Activated CD8-positive, alpha-beta memory T cell treated with anti-CD3 and anti-CD28 coated beads, Interleukin-2, amount 10 ng/mL, durations not matched to agents 7 days and 5 days (primary cell): ENCODE measurements at regions not wholly inside any gene's neighbourhood (a gene's known extent, or its start where the extent isn't known, plus 50 kb on each side); places are given as distances from the start of the nearest gene placed in this dataset.

Experiments
- ATAC-seq: fragments of 150-1000 bp; cut with Tn5 transposase; one replicate; pipeline ENCODE4 v1.10.0; 2021; ENCODE audit warnings: moderate library complexity
- CTCF ChIA-PET: fragments of 350-600 bp; sonication (Branson Sonifier 250); formaldehyde crosslinking; loops from one replicate; lab custom pipeline; 2021; ENCODE audit warnings: antibody characterized with exemption; lab: Charles Lee
- DNase-seq: peaks from one replicate; pipeline ENCODE4 v3.0.0-alpha.2; 2020
- H3K27ac Mint-ChIP-seq: one replicate; pipeline ENCODE4 v1.8.0; 2021; ENCODE audit warnings: mild to moderate bottlenecking, mixed read lengths
- H3K27me3 Mint-ChIP-seq: one replicate; pipeline ENCODE4 v1.8.0; 2021; ENCODE audit warnings: mixed read lengths
- H3K36me3 Mint-ChIP-seq: one replicate; pipeline ENCODE4 v1.8.0; 2021; ENCODE audit warnings: mild to moderate bottlenecking, mixed read lengths
- H3K4me1 Mint-ChIP-seq: one replicate; pipeline ENCODE4 v1.8.0; 2021; ENCODE audit warnings: mixed read lengths
- H3K4me3 Mint-ChIP-seq: one replicate; pipeline ENCODE4 v1.8.0; 2021; ENCODE audit warnings: mild to moderate bottlenecking, moderate library complexity, mixed read lengths
- H3K9me3 Mint-ChIP-seq: one replicate; pipeline ENCODE4 v1.8.0; 2022; ENCODE audit warnings: low read depth, mixed read lengths

DNA sequence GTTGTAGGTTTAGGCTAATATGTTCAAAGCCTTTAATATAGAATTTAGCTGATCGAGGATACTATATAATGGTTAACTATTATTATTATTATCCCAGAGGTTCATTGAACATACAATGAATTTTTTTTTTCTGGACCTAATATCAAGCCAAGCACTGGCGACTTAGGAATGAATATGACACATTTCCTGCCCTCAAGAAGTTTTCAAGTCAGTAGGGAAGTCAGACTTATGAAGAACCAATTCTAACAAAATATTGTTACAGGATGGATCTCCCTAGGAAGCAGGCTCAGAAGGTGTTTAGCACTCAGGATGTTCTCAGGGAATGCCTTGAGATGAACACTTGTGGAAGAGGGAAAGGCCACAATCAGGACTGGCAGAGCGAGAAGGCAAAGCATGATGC, 211.8 kb upstream of the FGGY start:
- ATAC-seq (no peak), DNase-seq (no peak)
- Mint-ChIP-seq H3K36me3 (peaks cover 1% of the 10 kb centered on the region), H3K4me3 (no peak overlapping the region), H3K4me1 (peaks cover 10% of the 10 kb centered on the region), H3K9me3 (no peaks in the 10 kb centered on the region), H3K27me3 (no peaks in the 10 kb centered on the region), H3K27ac (no peak overlapping the region)
- CTCF ChIA-PET: no interaction called here

GRCh38 chr1:59089036-59089798, 207.7 kb upstream of the FGGY start:
- Mint-ChIP-seq H3K27ac (no peak overlapping the region), H3K36me3 (peaks cover 1% of the 10 kb centered on the region), H3K4me3 (no peak overlapping the region), H3K27me3 (peaks cover 3% of the 10 kb centered on the region), H3K4me1 (peaks cover 6% of the 10 kb centered on the region), H3K9me3 (no peaks in the 10 kb centered on the region)
- CTCF ChIA-PET: no interaction called here
- ATAC-seq (no peak), DNase-seq (no peak)

- no peak overlapping the region for H3K27ac Mint-ChIP-seq
- H3K4me1 Mint-ChIP-seq: no peaks in the 10 kb centered on the region
Measured at GRCh38 chr1:59089922-59090457, 206.9 kb upstream of the FGGY start.

GRCh38 chr1:59092126-59092525, 204.8 kb upstream of the FGGY start:
- CTCF ChIA-PET: no interaction called here
- DNase-seq (no peak), ATAC-seq (no peak)
- no peaks in the 10 kb centered on the region for H3K4me1 Mint-ChIP-seq
- H3K4me3 Mint-ChIP-seq: no peak overlapping the region
- H3K9me3 Mint-ChIP-seq: no peaks in the 10 kb centered on the region
- peaks cover 1% of the 10 kb centered on the region for H3K36me3 Mint-ChIP-seq
- H3K27ac Mint-ChIP-seq: no peak overlapping the region
- peaks cover 3% of the 10 kb centered on the region for H3K27me3 Mint-ChIP-seq

More at GRCh38 chr1:59089922-59090457, 206.9 kb upstream of the FGGY start:
- Mint-ChIP-seq H3K9me3 (no peaks in the 10 kb centered on the region), H3K4me3 (no peak overlapping the region), H3K27me3 (peaks cover 3% of the 10 kb centered on the region), H3K36me3 (peaks cover 1% of the 10 kb centered on the region)
- ATAC-seq (no peak), DNase-seq (no peak)
- CTCF ChIA-PET: no interaction called here

DNA sequence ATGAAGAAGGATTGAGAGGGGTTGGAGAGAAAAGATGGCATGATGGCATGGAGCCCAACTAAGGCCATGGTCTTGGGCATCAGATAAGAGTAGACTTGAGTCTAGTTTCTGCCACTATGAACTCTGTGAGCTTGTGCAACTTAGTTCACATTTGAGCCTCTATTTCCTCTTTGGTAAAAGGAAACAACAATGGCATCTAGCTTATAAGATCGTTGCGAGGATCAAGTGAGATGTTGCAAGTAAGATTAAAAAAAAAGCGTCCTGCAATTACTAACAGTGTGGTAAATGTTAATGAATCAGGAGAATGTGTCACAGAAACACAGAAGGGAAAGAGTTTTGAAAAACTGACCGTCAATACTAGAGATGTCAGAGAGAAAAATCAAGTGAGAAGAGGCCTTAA, 202.9 kb upstream of the FGGY start:
- Mint-ChIP-seq H3K36me3 (no peaks in the 10 kb centered on the region), H3K4me3 (no peak overlapping the region), H3K27me3 (peaks cover 5% of the 10 kb centered on the region), H3K4me1 (no peaks in the 10 kb centered on the region), H3K27ac (no peak overlapping the region), H3K9me3 (no peaks in the 10 kb centered on the region)
- DNase-seq (no peak), ATAC-seq (no peak)
- CTCF ChIA-PET: no interaction called here

DNA sequence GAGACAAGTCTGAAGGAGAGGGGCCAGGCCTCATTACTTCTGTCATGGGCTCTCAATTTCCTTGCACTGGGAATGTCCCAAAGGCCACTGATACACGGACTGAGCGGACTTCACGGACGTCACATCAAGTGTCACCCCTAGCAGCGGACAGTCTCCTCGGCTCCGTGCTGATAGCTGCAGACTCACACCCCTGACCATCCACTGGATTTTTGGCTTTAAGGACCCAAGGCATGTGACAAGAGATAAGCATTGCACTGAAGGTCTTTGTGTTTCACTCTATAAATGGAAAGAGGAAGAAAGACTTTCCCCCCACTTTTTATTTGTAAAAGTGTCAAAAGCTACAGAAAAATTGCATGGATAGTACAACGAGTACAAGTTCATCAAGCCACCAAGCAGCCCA, 200.4 kb upstream of the FGGY start:
- no peak overlapping the region for H3K4me3 Mint-ChIP-seq

DNA sequence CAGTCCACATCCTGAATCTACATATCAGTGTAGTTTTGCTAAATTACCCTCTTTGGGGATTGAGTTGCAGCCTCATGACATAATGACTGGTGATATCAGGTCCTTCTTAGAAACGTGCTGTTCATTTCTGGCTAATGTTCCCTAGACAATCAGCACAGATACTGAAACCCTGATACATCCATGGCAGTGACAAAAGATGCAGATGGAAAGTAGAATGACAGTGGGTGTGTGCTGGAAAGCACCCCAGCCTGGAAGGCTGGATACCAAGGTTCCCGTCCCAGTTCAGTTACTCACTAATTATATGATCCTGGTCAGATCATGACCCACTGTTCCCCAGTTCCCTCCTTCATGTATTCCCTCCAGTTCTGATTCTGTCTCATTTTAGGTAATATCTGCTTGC, 198.2 kb upstream of the FGGY start:
- DNase-seq (no peak), ATAC-seq (no peak)
- Mint-ChIP-seq H3K9me3 (no peaks in the 10 kb centered on the region), H3K4me1 (no peaks in the 10 kb centered on the region), H3K27me3 (peaks cover 2% of the 10 kb centered on the region), H3K36me3 (no peaks in the 10 kb centered on the region), H3K27ac (no peak overlapping the region), H3K4me3 (no peak overlapping the region)
- CTCF ChIA-PET: interaction anchor here (0.6 kb wide), 1 partner anchor 68 kb away, joined by 4 read pairs; no protein-coding TSS in a partner anchor

More for the DNA sequence above, 200.4 kb upstream of the FGGY start:
- DNase-seq: no peak
- Mint-ChIP-seq H3K27me3 (peaks cover 2% of the 10 kb centered on the region), H3K4me1 (no peaks in the 10 kb centered on the region), H3K36me3 (no peaks in the 10 kb centered on the region), H3K9me3 (no peaks in the 10 kb centered on the region), H3K27ac (no peak overlapping the region)
- ATAC-seq: no peak
- CTCF ChIA-PET: no interaction called here

- no peaks in the 10 kb centered on the region for H3K4me1 Mint-ChIP-seq
- ATAC-seq: no peak
- DNase-seq: no peak
- H3K36me3 Mint-ChIP-seq: no peaks in the 10 kb centered on the region
- no peaks in the 10 kb centered on the region for H3K9me3 Mint-ChIP-seq
- H3K4me3 Mint-ChIP-seq: no peak overlapping the region
- H3K27ac Mint-ChIP-seq: no peak overlapping the region
- peaks cover 2% of the 10 kb centered on the region for H3K27me3 Mint-ChIP-seq
- CTCF ChIA-PET: no interaction called here
Measured at GRCh38 chr1:59100708-59101374, 196.1 kb upstream of the FGGY start.

DNA sequence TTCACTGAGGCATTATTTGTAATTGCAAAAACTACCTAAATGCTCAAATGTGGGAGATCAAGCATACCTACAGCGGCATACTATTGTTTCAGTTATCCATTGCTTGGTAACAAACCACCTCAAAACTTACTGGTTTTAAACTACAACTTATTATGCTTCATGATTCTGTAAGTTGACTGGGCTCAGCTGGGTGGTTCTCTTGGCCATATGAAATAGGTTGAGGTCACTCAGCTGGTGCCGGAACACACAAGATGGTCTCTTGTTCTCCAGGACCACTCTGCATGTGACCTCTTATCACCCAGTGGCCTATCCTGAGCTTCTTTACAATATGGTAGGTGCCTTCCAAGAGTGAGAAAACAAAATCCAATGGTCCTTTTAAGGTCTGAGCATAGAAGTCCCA, 195.4 kb upstream of the FGGY start:
- CTCF ChIA-PET: no interaction called here
- no peak overlapping the region for H3K4me3 Mint-ChIP-seq
- no peaks in the 10 kb centered on the region for H3K4me1 Mint-ChIP-seq
- no peaks in the 10 kb centered on the region for H3K9me3 Mint-ChIP-seq
- no peak overlapping the region for H3K27ac Mint-ChIP-seq
- no peak for DNase-seq
- peaks cover 2% of the 10 kb centered on the region for H3K27me3 Mint-ChIP-seq
- ATAC-seq: no peak
- no peaks in the 10 kb centered on the region for H3K36me3 Mint-ChIP-seq

- H3K4me1 Mint-ChIP-seq: no peaks in the 10 kb centered on the region
- CTCF ChIA-PET: no interaction called here
- no peaks in the 10 kb centered on the region for H3K27me3 Mint-ChIP-seq
- ATAC-seq: no peak
- no peak overlapping the region for H3K4me3 Mint-ChIP-seq
- H3K27ac Mint-ChIP-seq: no peak overlapping the region
- H3K36me3 Mint-ChIP-seq: no peaks in the 10 kb centered on the region
- no peak for DNase-seq
- H3K9me3 Mint-ChIP-seq: no peaks in the 10 kb centered on the region
Measured at GRCh38 chr1:59103457-59103856, 193.4 kb upstream of the FGGY start.

DNA sequence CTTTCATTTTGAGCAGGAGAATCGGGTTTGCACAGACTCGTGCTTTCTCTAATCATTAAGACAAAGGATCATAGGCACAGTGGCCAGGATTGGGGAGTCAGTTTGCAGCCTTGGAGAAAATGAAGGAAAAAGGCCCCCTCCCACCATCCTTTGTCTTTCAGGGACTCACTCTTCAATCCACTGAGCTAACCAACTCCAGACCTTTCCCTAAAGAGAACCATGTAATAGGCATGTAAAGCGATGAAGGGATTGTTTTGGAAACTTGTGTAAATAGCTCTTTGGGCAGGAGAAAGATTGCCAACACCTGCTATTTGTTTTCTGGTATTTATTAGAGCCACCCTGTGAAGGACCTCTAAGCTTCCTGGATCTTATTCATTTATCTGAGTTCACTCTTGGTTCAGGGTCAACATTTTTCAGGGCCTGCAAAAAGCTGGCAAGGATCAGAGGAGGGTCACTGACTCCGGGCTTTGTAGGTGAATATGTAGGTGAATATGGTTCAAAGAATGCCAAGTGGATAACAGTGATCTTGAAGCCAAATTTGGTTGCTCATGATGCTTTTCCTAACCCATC, 192.6 kb upstream of the FGGY start:
- Mint-ChIP-seq H3K27me3 (no peaks in the 10 kb centered on the region), H3K9me3 (no peaks in the 10 kb centered on the region), H3K4me3 (no peak overlapping the region), H3K27ac (no peak overlapping the region), H3K4me1 (no peaks in the 10 kb centered on the region), H3K36me3 (no peaks in the 10 kb centered on the region)
- ATAC-seq: no peak
- DNase-seq: no peak
- CTCF ChIA-PET: interaction anchor here (1.0 kb wide), 1 partner anchor 74 kb away, joined by 3 read pairs; no protein-coding TSS in a partner anchor

DNA sequence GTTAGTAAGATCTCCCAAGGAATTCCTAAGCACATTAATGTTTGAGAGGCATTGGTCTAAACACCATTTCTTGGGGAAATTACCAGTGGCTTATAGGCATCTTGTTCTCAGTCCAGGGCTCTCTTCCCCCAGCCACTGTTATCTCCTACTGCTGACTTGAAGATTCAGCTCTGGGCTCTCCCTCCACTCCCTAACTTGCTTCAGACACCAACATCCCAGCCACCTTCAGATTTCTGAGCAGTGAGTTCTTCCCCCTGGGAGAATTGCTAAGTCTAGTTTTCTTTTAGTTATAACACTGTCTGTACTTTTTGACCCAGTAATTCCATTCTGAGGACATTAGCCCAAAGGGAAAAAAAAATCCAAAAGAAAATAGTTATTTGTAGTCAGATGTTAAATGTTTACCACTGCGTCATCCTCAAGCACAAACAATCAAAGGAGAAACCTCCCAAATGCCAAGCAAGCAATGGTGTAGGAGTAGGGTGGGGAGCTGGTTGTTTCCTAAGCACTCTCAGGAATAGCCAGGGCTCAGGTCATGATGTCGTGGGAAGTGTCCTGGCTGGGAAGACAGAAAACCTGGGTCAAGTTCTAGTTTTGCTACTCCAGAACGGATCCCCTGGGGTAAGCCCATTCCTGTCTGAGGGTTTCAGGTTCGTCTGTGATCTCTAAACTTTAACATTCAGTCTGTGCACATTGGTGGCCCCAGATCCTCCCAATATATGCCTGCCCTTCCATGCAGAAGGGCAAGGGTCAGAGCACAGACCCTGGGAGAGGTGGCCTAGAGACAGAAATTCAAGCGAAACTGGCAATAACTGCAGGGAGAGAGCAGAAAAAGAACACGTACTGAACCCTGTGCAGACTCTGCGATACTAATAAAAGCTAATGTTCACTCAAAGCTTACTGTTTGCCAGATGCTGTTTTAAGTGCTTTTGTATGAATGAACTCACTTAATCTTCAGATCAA, 191.1 kb upstream of the FGGY start:
- H3K4me3 Mint-ChIP-seq: no peak overlapping the region
- H3K27ac Mint-ChIP-seq: no peak overlapping the region
- DNase-seq: no peak
- H3K4me1 Mint-ChIP-seq: no peaks in the 10 kb centered on the region
- H3K27me3 Mint-ChIP-seq: no peaks in the 10 kb centered on the region
- no peaks in the 10 kb centered on the region for H3K9me3 Mint-ChIP-seq
- ATAC-seq: no peak
- CTCF ChIA-PET: no interaction called here
- no peaks in the 10 kb centered on the region for H3K36me3 Mint-ChIP-seq

DNA sequence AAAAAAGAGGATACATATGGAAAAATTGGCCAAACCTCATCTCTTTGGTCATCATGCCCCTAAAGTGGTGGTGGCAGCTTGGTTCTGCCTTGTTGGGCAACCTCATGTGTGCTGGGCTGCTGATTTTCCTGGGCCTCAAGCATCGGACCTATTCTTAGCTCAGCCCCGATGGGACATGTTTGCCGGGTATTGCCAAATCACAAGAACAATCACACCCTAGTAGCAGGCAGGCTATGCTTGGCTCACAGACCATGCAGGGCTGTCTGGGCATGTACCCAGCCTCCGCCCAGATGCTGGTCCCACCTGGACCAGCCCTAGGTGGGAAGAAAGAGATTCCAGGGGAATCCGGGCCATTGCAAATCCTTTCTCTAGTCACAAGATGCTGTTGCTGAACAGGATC, 189.4 kb upstream of the FGGY start:
- no peaks in the 10 kb centered on the region for H3K27me3 Mint-ChIP-seq
- H3K27ac Mint-ChIP-seq: no peak overlapping the region
- H3K9me3 Mint-ChIP-seq: no peaks in the 10 kb centered on the region
- CTCF ChIA-PET: no interaction called here
- no peak for ATAC-seq
- no peaks in the 10 kb centered on the region for H3K36me3 Mint-ChIP-seq
- DNase-seq: no peak
- no peaks in the 10 kb centered on the region for H3K4me1 Mint-ChIP-seq
- no peak overlapping the region for H3K4me3 Mint-ChIP-seq
